ENCODE measurements at regions not wholly inside any gene's neighbourhood (a gene's known extent, or its start where the extent isn't known, plus 50 kb on each side); places are given as distances from the start of the nearest gene placed in this dataset.

- TF ChIP-seq ARNTL (CRISPR knock-in tag; IDR thresholded peaks at IDR 0.05; ENCODE audit: borderline replicate concordance, low read depth): no peak
- no peak for ATAC-seq
Observed at GRCh38 chr10:3503299-3503698, 281.7 kb downstream of the KLF6 start.

GRCh38 chr10:3502673-3503072, 282.3 kb downstream of the KLF6 start:
- no peak for ATAC-seq
- no peak for TF ChIP-seq ZFP3 (CRISPR knock-in tag; IDR thresholded peaks at IDR 0.05)
- no peak for TF ChIP-seq OSR1 (CRISPR knock-in tag; IDR thresholded peaks at IDR 0.05)
- no peak for TF ChIP-seq CREB5 (CRISPR knock-in tag; IDR thresholded peaks at IDR 0.05; ENCODE audit: low read depth)

- no peak for ATAC-seq
- TF ChIP-seq ISL1 (CRISPR knock-in tag; IDR thresholded peaks at IDR 0.05): peak; percentile 56
- no peak for TF ChIP-seq PATZ1 (CRISPR knock-in tag; IDR thresholded peaks at IDR 0.05; ENCODE audit: borderline replicate concordance)
Observed at GRCh38 chr10:3500408-3500856, 284.6 kb downstream of the KLF6 start.

- ATAC-seq: no peak
Observed at GRCh38 chr10:3499120-3499519, 285.9 kb downstream of the KLF6 start.

GRCh38 chr10:3497581-3497980, 287.4 kb downstream of the KLF6 start:
- no peak for ATAC-seq
- TF ChIP-seq ZC3H10 (CRISPR knock-in tag; IDR thresholded peaks at IDR 0.05) (no peak), GLIS3 (CRISPR knock-in tag; IDR thresholded peaks at IDR 0.05) (no peak), ESRRG (CRISPR knock-in tag; IDR thresholded peaks at IDR 0.05) (no peak), TOX (CRISPR knock-in tag; IDR thresholded peaks at IDR 0.05; ENCODE audit: borderline replicate concordance) (no peak), OSR1 (CRISPR knock-in tag; IDR thresholded peaks at IDR 0.05) (no peak)

More at GRCh38 chr10:3499120-3499519, 285.9 kb downstream of the KLF6 start:
- TF ChIP-seq PATZ1 (CRISPR knock-in tag; IDR thresholded peaks at IDR 0.05; ENCODE audit: borderline replicate concordance) (no peak), ESRRG (CRISPR knock-in tag; IDR thresholded peaks at IDR 0.05) (no peak), ZFP30 (CRISPR knock-in tag; IDR thresholded peaks at IDR 0.05) (no peak), ZNF8 (CRISPR knock-in tag; IDR thresholded peaks at IDR 0.05) (no peak), TOX (CRISPR knock-in tag; IDR thresholded peaks at IDR 0.05; ENCODE audit: borderline replicate concordance) (no peak), ZNF70 (CRISPR knock-in tag; IDR thresholded peaks at IDR 0.05) (no peak)

GRCh38 chr10:3496138-3496537, 288.9 kb downstream of the KLF6 start:
- TF ChIP-seq ZNF70 (CRISPR knock-in tag; IDR thresholded peaks at IDR 0.05): no peak
- TF ChIP-seq RARB (CRISPR knock-in tag; IDR thresholded peaks at IDR 0.05): no peak
- ATAC-seq: no peak

- TF ChIP-seq CREB5 (CRISPR knock-in tag; IDR thresholded peaks at IDR 0.05; ENCODE audit: low read depth) (no peak), ISL1 (CRISPR knock-in tag; IDR thresholded peaks at IDR 0.05) (no peak), ZC3H10 (CRISPR knock-in tag; IDR thresholded peaks at IDR 0.05) (no peak), RARB (CRISPR knock-in tag; IDR thresholded peaks at IDR 0.05) (no peak), OSR1 (CRISPR knock-in tag; IDR thresholded peaks at IDR 0.05) (no peak), TCF4 (CRISPR knock-in tag; IDR thresholded peaks at IDR 0.05; ENCODE audit: borderline replicate concordance) (no peak), ZNF565 (CRISPR knock-in tag; conservative IDR thresholded peaks at IDR 0.05; ENCODE audit: low read depth) (no peak), ZNF70 (CRISPR knock-in tag; IDR thresholded peaks at IDR 0.05) (no peak), BACH2 (CRISPR knock-in tag; IDR thresholded peaks at IDR 0.05; ENCODE audit: borderline replicate concordance) (no peak), SNAI2 (CRISPR knock-in tag; IDR thresholded peaks at IDR 0.05) (no peak), POU6F1 (CRISPR knock-in tag; IDR thresholded peaks at IDR 0.05; ENCODE audit: borderline replicate concordance, low read depth) (no peak), ARNTL (CRISPR knock-in tag; IDR thresholded peaks at IDR 0.05; ENCODE audit: borderline replicate concordance, low read depth) (no peak), ZFP3 (CRISPR knock-in tag; IDR thresholded peaks at IDR 0.05) (no peak), ZNF8 (CRISPR knock-in tag; IDR thresholded peaks at IDR 0.05) (no peak), CSDC2 (CRISPR knock-in tag; IDR thresholded peaks at IDR 0.05) (no peak), ESRRG (CRISPR knock-in tag; IDR thresholded peaks at IDR 0.05) (no peak), ZFP30 (CRISPR knock-in tag; IDR thresholded peaks at IDR 0.05) (no peak), GLIS3 (CRISPR knock-in tag; IDR thresholded peaks at IDR 0.05) (no peak)
- ATAC-seq: no peak
Observed at GRCh38 chr10:3495281-3495680, 289.7 kb downstream of the KLF6 start.
